ENCODE measurements at regions not wholly inside any gene's neighbourhood (a gene's known extent, or its start where the extent isn't known, plus 50 kb on each side); places are given as distances from the start of the nearest gene placed in this dataset.

GRCh38 chr21:34022627-34023335, 50.6 kb upstream of the MRPS6 start:
- DNase-seq, result no peak

GRCh38 chr21:34021726-34022125, 51.7 kb upstream of the MRPS6 start:
- DNase-seq, result no peak

GRCh38 chr21:34020983-34021553, 52.3 kb upstream of the MRPS6 start:
- no peak for DNase-seq

- DNase-seq, result no peak
Measured at GRCh38 chr21:34020005-34020847, 53.2 kb upstream of the MRPS6 start.

GRCh38 chr21:34019402-34019801, 54.0 kb upstream of the MRPS6 start:
- no peak for DNase-seq

- DNase-seq, result no peak
Measured at GRCh38 chr21:34018910-34019309, 54.5 kb upstream of the MRPS6 start.

GRCh38 chr21:34018185-34018584, 55.2 kb upstream of the MRPS6 start:
- DNase-seq, result no peak

GRCh38 chr21:34017039-34017961, 56.1 kb upstream of the MRPS6 start:
- no peak for DNase-seq

GRCh38 chr21:34012640-34013039, 60.7 kb upstream of the MRPS6 start:
- no peak for DNase-seq

GRCh38 chr21:34011660-34012059, 61.7 kb upstream of the MRPS6 start:
- DNase-seq, result no peak

GRCh38 chr21:34009193-34009592, 64.2 kb upstream of the MRPS6 start:
- no peak for DNase-seq

- DNase-seq, result no peak
Measured at GRCh38 chr21:34008618-34009017, 64.8 kb upstream of the MRPS6 start.

GRCh38 chr21:34006611-34007168, 66.7 kb upstream of the MRPS6 start:
- no peak for DNase-seq

GRCh38 chr21:34004974-34005373, 68.4 kb upstream of the MRPS6 start:
- no peak for DNase-seq

GRCh38 chr21:34004013-34004938, 69.1 kb upstream of the MRPS6 start:
- no peak for DNase-seq

GRCh38 chr21:34003428-34003827, 70.0 kb upstream of the MRPS6 start:
- no peak for DNase-seq

- no peak for DNase-seq
Measured at GRCh38 chr21:34000375-34000774, 73.0 kb upstream of the MRPS6 start.

- DNase-seq, result no peak
Measured at GRCh38 chr21:33998809-33999208, 74.6 kb upstream of the MRPS6 start.

GRCh38 chr21:33998402-33998801, 75.0 kb upstream of the MRPS6 start:
- DNase-seq, result no peak

GRCh38 chr21:33997436-33997835, 75.9 kb upstream of the MRPS6 start:
- no peak for DNase-seq

- DNase-seq, result no peak
Measured at GRCh38 chr21:33994373-33994772, 78.8 kb upstream of the ATP5PO start.

Data from cerebellar nuclear complex (tissue), 1 donor.